Cardiac fibroblast (primary cell): ENCODE measurements at regions not wholly inside any gene's neighbourhood (a gene's known extent, or its start where the extent isn't known, plus 50 kb on each side); places are given as distances from the start of the nearest gene placed in this dataset.
A peak's percentile ranks its signal among the peaks of the same experiment; 100 is the strongest.

ENCODE experiments used
- DNase-seq, 2 donors: peaks; one replicate each; pipeline versions ENCODE4 v3.0.0 to v3.0.0-alpha.2; 2010; ENCODE audit warnings: low read depth in 2 of 2
- H3K4me3 ChIP-seq, 2 donors: replicated peaks in 1 of 2; 1 replicate in 1 of 2; 2 replicates in 1 of 2; pipeline ENCODE4 v1.5.1; 2011; ENCODE audit warnings: low read depth in 2 of 2, low read length in 2 of 2, mild to moderate bottlenecking in 2 of 2, moderate library complexity in 1 of 2
- TF ChIP-seq, protein P1 (sequence below): IDR thresholded peaks from one replicate; pipeline ENCODE4 v1.5.1; 2011; ENCODE audit warnings: low read depth, mild to moderate bottlenecking, low read length, inconsistent platforms

DNA sequence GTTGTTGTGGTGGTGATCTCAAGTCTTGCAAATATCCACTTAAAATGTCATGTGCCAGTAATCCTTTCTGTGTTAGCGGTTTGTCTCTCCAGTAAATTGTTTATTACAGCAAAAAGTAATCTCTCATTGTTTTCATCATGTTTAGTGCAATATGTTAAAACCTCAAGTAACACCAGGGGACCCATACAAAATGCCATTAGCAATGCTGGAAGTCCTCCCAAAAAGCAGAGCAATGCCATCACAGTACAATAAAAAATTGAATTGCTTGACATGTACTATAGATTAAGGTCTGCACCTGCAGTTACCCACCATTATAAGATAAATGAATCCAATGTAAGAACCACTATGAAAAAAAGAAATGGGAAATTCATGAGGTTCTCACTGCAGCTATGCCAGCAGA, 1606.5 kb downstream of the BRINP3 start:
- TF ChIP-seq, protein P1, sequence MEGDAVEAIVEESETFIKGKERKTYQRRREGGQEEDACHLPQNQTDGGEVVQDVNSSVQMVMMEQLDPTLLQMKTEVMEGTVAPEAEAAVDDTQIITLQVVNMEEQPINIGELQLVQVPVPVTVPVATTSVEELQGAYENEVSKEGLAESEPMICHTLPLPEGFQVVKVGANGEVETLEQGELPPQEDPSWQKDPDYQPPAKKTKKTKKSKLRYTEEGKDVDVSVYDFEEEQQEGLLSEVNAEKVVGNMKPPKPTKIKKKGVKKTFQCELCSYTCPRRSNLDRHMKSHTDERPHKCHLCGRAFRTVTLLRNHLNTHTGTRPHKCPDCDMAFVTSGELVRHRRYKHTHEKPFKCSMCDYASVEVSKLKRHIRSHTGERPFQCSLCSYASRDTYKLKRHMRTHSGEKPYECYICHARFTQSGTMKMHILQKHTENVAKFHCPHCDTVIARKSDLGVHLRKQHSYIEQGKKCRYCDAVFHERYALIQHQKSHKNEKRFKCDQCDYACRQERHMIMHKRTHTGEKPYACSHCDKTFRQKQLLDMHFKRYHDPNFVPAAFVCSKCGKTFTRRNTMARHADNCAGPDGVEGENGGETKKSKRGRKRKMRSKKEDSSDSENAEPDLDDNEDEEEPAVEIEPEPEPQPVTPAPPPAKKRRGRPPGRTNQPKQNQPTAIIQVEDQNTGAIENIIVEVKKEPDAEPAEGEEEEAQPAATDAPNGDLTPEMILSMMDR: no peak
- no peak for DNase-seq
- no peak overlapping the region for H3K4me3 ChIP-seq

DNA sequence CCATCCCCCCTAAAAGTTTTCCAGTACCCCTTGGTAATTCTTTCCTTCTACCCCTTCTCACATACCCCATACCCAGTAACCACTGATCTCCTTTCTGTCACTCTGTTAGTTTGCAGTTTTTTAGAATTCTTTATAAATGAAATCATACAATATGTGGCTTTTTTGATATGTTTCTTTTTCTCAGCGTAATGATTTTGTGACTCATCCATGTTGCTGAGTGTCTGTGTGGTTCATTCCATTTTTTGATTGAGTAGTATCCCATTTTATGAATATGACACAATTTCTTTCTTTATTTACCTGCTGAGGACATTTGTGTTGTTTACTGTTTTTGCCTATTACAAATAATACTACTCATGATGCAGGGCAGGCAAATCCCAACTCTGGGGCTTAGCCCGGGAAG, 1605.3 kb downstream of the BRINP3 start:
- TF ChIP-seq, protein P1: no peak
- H3K4me3 ChIP-seq: no peak overlapping the region
- DNase-seq: no peak

DNA sequence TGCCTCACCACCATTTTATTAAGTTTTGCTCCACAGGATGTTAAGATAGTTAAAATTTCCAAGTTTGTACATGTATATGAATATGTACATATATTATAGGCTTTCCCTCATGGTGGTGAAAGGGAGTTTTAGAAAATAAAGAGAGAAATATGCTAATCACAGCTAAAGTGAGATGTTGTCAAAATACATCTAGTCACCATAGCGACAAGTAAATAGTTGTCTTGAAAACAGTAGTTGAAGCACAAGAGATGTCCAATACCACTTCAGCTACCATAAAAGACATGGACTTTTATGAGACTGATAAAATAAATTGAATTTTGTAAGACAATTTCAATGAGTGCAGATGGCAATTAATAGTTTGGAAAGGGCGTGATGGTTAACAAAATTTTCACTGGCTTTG, 1600.0 kb downstream of the BRINP3 start:
- no peak for DNase-seq
- H3K4me3 ChIP-seq: no peak overlapping the region
- TF ChIP-seq, protein P1: no peak

DNA sequence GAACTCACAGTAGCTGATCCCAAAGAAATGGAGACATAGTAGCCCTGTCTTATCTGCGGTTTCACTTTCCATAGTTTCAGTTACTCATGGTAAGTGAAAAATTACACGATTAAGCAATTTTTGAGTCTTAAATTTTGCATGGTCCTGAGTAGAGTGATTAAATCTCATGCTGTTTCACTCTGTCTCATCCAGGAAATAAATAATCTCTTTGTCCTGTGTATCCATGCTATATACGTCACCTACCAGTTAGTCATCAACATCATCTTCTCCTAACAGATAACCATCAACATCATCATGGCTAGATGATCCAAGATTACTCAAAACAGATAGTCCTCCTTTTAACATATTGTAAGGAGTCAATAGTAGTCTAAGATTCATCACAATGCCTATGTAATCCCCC, 1589.3 kb downstream of the BRINP3 start:
- H3K4me3 ChIP-seq: no peak overlapping the region
- peak in 1 of 2 donors; percentile 1 for DNase-seq
- TF ChIP-seq, protein P1: no peak

DNA sequence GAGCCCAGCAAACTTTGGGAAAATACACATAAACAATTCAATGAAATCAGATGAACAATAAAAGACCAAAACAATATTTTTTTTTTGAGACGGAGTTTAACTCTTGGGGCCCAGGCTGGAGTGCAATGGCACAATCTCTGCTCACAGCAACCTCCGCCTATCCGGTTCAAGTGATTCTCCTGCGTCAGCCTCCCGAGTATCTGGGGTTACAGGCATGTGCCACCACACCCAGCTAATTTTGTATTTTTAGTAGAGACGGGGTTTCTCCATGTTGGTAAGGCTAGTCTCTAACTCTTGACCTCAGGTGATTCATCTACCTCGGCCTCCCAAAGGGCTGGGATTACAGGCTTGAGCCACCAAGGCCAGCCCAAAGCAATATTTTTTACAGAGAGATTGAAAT, 1588.5 kb downstream of the BRINP3 start:
- TF ChIP-seq, protein P1: no peak
- no peak for DNase-seq
- H3K4me3 ChIP-seq: no peak overlapping the region

DNA sequence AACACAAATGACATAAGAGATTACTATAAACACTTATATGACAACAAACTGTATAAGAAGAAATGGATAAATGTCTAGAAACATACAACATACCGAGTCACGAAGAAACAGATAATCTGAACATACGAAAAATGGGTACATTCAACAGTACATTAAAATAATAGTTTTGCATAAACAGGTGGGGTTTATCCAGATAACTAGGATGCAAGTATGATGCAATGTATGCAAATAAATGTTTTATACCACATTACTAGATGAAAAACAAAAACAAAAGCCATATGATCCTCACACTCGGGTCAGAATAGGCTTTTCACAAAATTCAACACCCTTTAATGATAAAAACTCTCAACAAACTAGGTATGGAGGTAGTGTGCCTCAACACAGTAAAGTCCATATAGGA, 1585.7 kb downstream of the BRINP3 start:
- no peak for DNase-seq
- TF ChIP-seq, protein P1: no peak
- no peak overlapping the region for H3K4me3 ChIP-seq

DNA sequence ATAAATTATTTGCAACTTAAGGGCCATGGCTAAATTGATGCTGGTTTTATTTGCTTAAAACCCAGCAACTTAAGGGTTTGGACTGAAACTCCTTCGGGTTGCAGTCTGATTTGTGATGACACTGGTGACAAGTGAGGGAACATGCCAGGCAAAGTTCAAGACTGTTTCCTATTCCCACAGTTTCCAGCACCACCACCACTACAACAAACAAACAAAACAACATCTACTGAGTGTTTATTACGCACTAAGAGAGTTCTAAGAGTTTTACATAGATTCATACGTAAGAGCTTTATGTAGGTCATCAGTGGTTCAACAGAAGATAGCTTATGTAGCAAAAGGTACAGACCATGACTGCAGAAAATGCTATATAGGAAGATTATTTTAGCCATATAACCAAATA, 1582.1 kb downstream of the BRINP3 start:
- TF ChIP-seq, protein P1: no peak
- H3K4me3 ChIP-seq: no peak overlapping the region
- no peak for DNase-seq
